OCI-LY7 (cell line): ENCODE measurements at regions not wholly inside any gene's neighbourhood (a gene's known extent, or its start where the extent isn't known, plus 50 kb on each side); places are given as distances from the start of the nearest gene placed in this dataset.

Source experiments
- BruUV-seq: library from RNA; stranded (reverse); fragments of 400-500 nt; replicated peaks from 2 replicates; lab custom pipeline; 2021; lab: Mats Ljungman, UMichigan
- CTCF ChIA-PET: fragments of 300-600 bp; sonication (Branson Sonifier 250); formaldehyde crosslinking; loops from one replicate; lab custom pipeline; 2022; ENCODE audit warnings: antibody characterized with exemption; ENCODE audit not compliant: unreplicated experiment; lab: Charles Lee
- POLR2A ChIA-PET: fragments of 300-600 bp; sonication (Branson Sonifier 250); formaldehyde crosslinking; loops from one replicate; lab custom pipeline; 2022; ENCODE audit warnings: antibody characterized with exemption; lab: Charles Lee
- DNase-seq: peaks from one replicate; pipeline ENCODE4 v3.0.0-alpha.2; 2015; ENCODE audit warnings: low spot score
- H2AFZ ChIP-seq: fragments of 200-600 bp; sonication (generic), shearing (Covaris generic); 2 replicates; pipeline ENCODE4 v1.6.1; 2014; ENCODE audit warnings: mild to moderate bottlenecking, antibody characterized with exemption, low read length, moderate library complexity
- H3K27ac ChIP-seq: fragments of 200-600 bp; sonication (generic); 2 replicates; pipeline ENCODE4 v1.5.1; 2014; ENCODE audit warnings: mixed run types, low read depth, mild to moderate bottlenecking, moderate library complexity, low read length, inconsistent platforms; ENCODE audit not compliant: poor library complexity, severe bottlenecking
- H3K36me3 ChIP-seq: fragments of 200-600 bp; sonication (generic); 2 replicates; pipeline ENCODE4 v1.6.1; 2014; ENCODE audit warnings: mild to moderate bottlenecking, antibody characterized with exemption, low read length, moderate library complexity, mixed read lengths; ENCODE audit not compliant: insufficient read depth
- H3K4me1 ChIP-seq: fragments of 200-600 bp; sonication (generic); 2 replicates; pipeline ENCODE4 v1.5.1; 2014; ENCODE audit warnings: mild to moderate bottlenecking, low read length; ENCODE audit not compliant: insufficient read depth, poor library complexity, severe bottlenecking
- H3K4me2 ChIP-seq: fragments of 200-600 bp; sonication (generic); 2 replicates; pipeline ENCODE4 v1.6.1; 2014; ENCODE audit warnings: mild to moderate bottlenecking, low read length
- H3K4me3 ChIP-seq: fragments of 200-600 bp; sonication (generic); 2 replicates; pipeline ENCODE4 v1.5.1; 2014; ENCODE audit warnings: mild to moderate bottlenecking, low read depth, low read length; ENCODE audit not compliant: poor library complexity, severe bottlenecking
- H3K79me2 ChIP-seq: fragments of 200-600 bp; sonication (generic); 2 replicates; pipeline ENCODE4 v1.6.1; 2016; ENCODE audit warnings: low read depth, mild to moderate bottlenecking, low read length, moderate library complexity, mixed read lengths; ENCODE audit not compliant: insufficient read depth
- H3K9me2 ChIP-seq: fragments of 200-600 bp; sonication (generic); 2 replicates; pipeline ENCODE4 v1.6.1; 2016; ENCODE audit warnings: mild to moderate bottlenecking, low read length, mixed read lengths; ENCODE audit not compliant: insufficient read depth
- H3K9me3 ChIP-seq: fragments of 200-600 bp; sonication (generic); 2 replicates; pipeline ENCODE4 v1.6.1; 2014; ENCODE audit warnings: mild to moderate bottlenecking, mixed run types, low read length, mixed read lengths
- H4K20me1 ChIP-seq: fragments of 200-600 bp; sonication (generic); 2 replicates; pipeline ENCODE4 v1.6.1; 2014; ENCODE audit warnings: mild to moderate bottlenecking, antibody characterized with exemption, low read length, moderate library complexity, mixed read lengths; ENCODE audit not compliant: insufficient read depth
- CTCF ChIP-seq: fragments of 200-600 bp; sonication (generic); conservative IDR thresholded peaks from 2 replicates; pipeline ENCODE4 v1.5.1; 2014; ENCODE audit warnings: mild to moderate bottlenecking, antibody characterized with exemption, low read length, moderate library complexity, mixed read lengths
- EZH2phosphoT487 ChIP-seq: fragments of 200-600 bp; sonication (generic); IDR thresholded peaks from 2 replicates; pipeline ENCODE4 v1.6.1; 2018; ENCODE audit warnings: low read depth, borderline replicate concordance, mild to moderate bottlenecking, mixed run types, antibody characterized with exemption, low read length, moderate library complexity, mixed read lengths
- intact Hi-C: fragments of 100-400 bp; cut with micrococcal nuclease; formaldehyde crosslinking; loops from one replicate; pipeline ENCODE4 v1.10.0; 2022; ENCODE audit not compliant: unreplicated experiment

- ChIA-PET POLR2A (interaction anchor here (0.7 kb wide), 3 partner anchors 15 to 221 kb away, joined by 3 read pairs; no protein-coding TSS in a partner anchor), CTCF (no interaction called here)
- Histone ChIP-seq H3K79me2 (no peaks in the 10 kb centered on the region), H3K9me3 (no peaks in the 10 kb centered on the region), H4K20me1 (no peaks in the 10 kb centered on the region), H2AFZ (peak overlapping the region; percentile 24; the same call in 1 of the 2 replicates), H3K9me2 (no peaks in the 10 kb centered on the region), H3K36me3 (no peaks in the 10 kb centered on the region), H3K4me1 (peaks cover 49% of the 10 kb centered on the region), H3K4me3 (no peak overlapping the region), H3K4me2 (peak overlapping the region; percentile 16), H3K27ac (no peak overlapping the region)
- TF ChIP-seq CTCF (no peak), EZH2phosphoT487 (no peak)
- peak; percentile 36 for DNase-seq
- BruUV-seq, result no TSS peak
- intact Hi-C loops, result no loop called here
These were observed 784.8 kb upstream of the ID2 start for GRCh38 chr2:7896940-7897487.

GRCh38 chr2:7899241-7899640 lies 782.6 kb upstream of the ID2 start:
- Histone ChIP-seq H3K9me3 (no peaks in the 10 kb centered on the region), H2AFZ (peak overlapping the region; percentile 24; the same call in 1 of the 2 replicates), H3K4me3 (peak overlapping the region; percentile 23), H3K4me1 (peaks cover 49% of the 10 kb centered on the region), H3K27ac (peak overlapping the region; percentile 60), H3K4me2 (peak overlapping the region; percentile 59), H3K79me2 (no peaks in the 10 kb centered on the region), H4K20me1 (no peaks in the 10 kb centered on the region), H3K36me3 (no peaks in the 10 kb centered on the region), H3K9me2 (no peaks in the 10 kb centered on the region)
- ChIA-PET CTCF (no interaction called here), POLR2A (interaction anchor here (0.6 kb wide), 1 partner anchor 468 kb away, joined by 3 read pairs; no protein-coding TSS in a partner anchor)
- DNase-seq, result peak; percentile 76
- BruUV-seq, result no TSS peak
- TF ChIP-seq EZH2phosphoT487, result no peak
- no peak for TF ChIP-seq CTCF
- intact Hi-C loops, result no loop called here

GRCh38 chr2:7899923-7900322 lies 781.9 kb upstream of the ID2 start:
- no peak for TF ChIP-seq CTCF
- no peak for TF ChIP-seq EZH2phosphoT487
- Histone ChIP-seq H3K9me2 (no peaks in the 10 kb centered on the region), H3K79me2 (no peaks in the 10 kb centered on the region), H4K20me1 (no peaks in the 10 kb centered on the region), H3K27ac (peak overlapping the region; percentile 60), H3K4me2 (peak overlapping the region; percentile 59), H2AFZ (peak overlapping the region; percentile 24; the same call in 1 of the 2 replicates), H3K4me3 (peak overlapping the region; percentile 23), H3K4me1 (peaks cover 49% of the 10 kb centered on the region), H3K9me3 (no peaks in the 10 kb centered on the region), H3K36me3 (no peaks in the 10 kb centered on the region)
- intact Hi-C loops, result no loop called here
- DNase-seq, result no peak
- ChIA-PET POLR2A (no interaction called here), CTCF (no interaction called here)
- BruUV-seq, result no TSS peak
